ENCODE measurements at regions not wholly inside any gene's neighbourhood (a gene's known extent, or its start where the extent isn't known, plus 50 kb on each side); places are given as distances from the start of the nearest gene placed in this dataset.
"Not testable (repeated sequence)": the region's sequence is repeated elsewhere in the genome, so short reads cannot be mapped to it uniquely, and the experiment has no call there.

- CTCF ChIA-PET; DNase-seq (ENCODE audit: low read depth, low spot score): not testable (repeated sequence)
Observed at GRCh38 chr1:147103416-147104155, 68.7 kb downstream of the PRKAB2 start.

GRCh38 chr1:147099192-147099591 lies 73.1 kb downstream of the PRKAB2 start:
- no peak for TF ChIP-seq CTCF (IDR thresholded peaks at IDR 0.05; ENCODE audit: insufficient read depth, low read length, missing control alignments)
- DNase-seq (ENCODE audit: low read depth, low spot score): no peak
- ChIA-PET CTCF (no interaction called here), POLR2A (no interaction called here)
- H3K4me3 ChIP-seq (ENCODE audit: low read depth, low read length): no peak overlapping the region

More at GRCh38 chr1:147103416-147104155, 68.7 kb downstream of the PRKAB2 start:
- POLR2A ChIA-PET; H3K4me3 ChIP-seq (ENCODE audit: low read depth, low read length): not testable (repeated sequence)

- DNase-seq (ENCODE audit: low read depth, low spot score); H3K4me3 ChIP-seq (ENCODE audit: low read depth, low read length); POLR2A ChIA-PET: not testable (repeated sequence)
- CTCF ChIA-PET: interaction anchor here (0.8 kb wide), 1 partner anchor 20 kb away, joined by 3 read pairs; no protein-coding TSS in a partner anchor
- peak; percentile 43 for TF ChIP-seq CTCF (IDR thresholded peaks at IDR 0.05; ENCODE audit: insufficient read depth, low read length, missing control alignments)
Observed at GRCh38 chr1:147098338-147098973, 73.8 kb downstream of the PRKAB2 start.

- CTCF ChIA-PET: no interaction called here
- TF ChIP-seq CTCF (IDR thresholded peaks at IDR 0.05; ENCODE audit: insufficient read depth, low read length, missing control alignments): no peak
Observed at GRCh38 chr1:147095691-147096090, 76.6 kb downstream of the PRKAB2 start.

GRCh38 chr1:147091801-147092200 lies 80.5 kb downstream of the PRKAB2 start:
- CTCF ChIA-PET: no interaction called here
- no peak for TF ChIP-seq CTCF (IDR thresholded peaks at IDR 0.05; ENCODE audit: insufficient read depth, low read length, missing control alignments)
- no peak overlapping the region for H3K4me3 ChIP-seq (ENCODE audit: low read depth, low read length)
- POLR2A ChIA-PET: no interaction called here
- DNase-seq (ENCODE audit: low read depth, low spot score): no peak

More at GRCh38 chr1:147095691-147096090, 76.6 kb downstream of the PRKAB2 start:
- POLR2A ChIA-PET: no interaction called here
- no peak overlapping the region for H3K4me3 ChIP-seq (ENCODE audit: low read depth, low read length)
- DNase-seq (ENCODE audit: low read depth, low spot score): no peak

- no peak for TF ChIP-seq CTCF (IDR thresholded peaks at IDR 0.05; ENCODE audit: insufficient read depth, low read length, missing control alignments)
- CTCF ChIA-PET: no interaction called here
- no peak for DNase-seq (ENCODE audit: low read depth, low spot score)
- no peak overlapping the region for H3K4me3 ChIP-seq (ENCODE audit: low read depth, low read length)
- POLR2A ChIA-PET: no interaction called here
Observed at GRCh38 chr1:147089457-147089856, 82.8 kb downstream of the PRKAB2 start.

All from AG04449 (cell line).